ENCODE measurements at regions not wholly inside any gene's neighbourhood (a gene's known extent, or its start where the extent isn't known, plus 50 kb on each side); places are given as distances from the start of the nearest gene placed in this dataset.
A peak's percentile ranks its signal among the peaks of the same experiment; 100 is the strongest.

DNA sequence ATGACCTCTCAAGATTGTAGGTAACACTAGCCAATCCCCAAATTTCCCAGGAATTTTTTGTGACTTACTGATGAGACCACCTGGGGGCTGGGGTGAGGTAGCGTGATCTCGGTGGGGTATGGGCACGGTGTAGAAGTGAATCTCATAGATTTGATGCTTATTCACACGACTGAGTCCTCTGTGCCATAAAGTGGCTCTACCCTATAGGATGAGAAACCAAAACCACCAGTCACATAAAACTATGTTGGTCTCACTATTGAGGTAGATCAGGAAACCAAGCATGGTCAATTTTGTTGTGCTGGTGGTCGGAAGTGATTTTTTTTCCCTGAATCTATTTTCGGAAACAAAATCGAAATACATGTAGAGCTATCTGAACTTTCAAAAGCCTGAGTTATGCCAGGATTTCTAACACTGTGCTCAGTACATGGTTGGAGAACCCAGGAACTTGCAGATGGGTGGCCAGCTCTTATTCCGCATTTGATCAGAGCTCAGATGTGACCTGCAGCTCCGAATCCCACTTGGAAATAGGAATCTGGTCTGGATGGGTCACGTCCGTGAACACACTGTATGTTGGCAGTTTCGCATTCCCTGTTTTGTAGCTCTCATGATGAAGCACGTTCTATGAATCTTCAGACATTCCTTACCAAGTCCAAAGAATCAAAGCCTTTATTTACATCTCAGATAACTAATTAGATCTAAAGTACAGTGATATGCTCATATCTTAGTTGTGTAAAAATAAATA, 261.5 kb downstream of the KLF6 start:
- DNase-seq (ENCODE audit: low read depth, low spot score), result no peak

DNA sequence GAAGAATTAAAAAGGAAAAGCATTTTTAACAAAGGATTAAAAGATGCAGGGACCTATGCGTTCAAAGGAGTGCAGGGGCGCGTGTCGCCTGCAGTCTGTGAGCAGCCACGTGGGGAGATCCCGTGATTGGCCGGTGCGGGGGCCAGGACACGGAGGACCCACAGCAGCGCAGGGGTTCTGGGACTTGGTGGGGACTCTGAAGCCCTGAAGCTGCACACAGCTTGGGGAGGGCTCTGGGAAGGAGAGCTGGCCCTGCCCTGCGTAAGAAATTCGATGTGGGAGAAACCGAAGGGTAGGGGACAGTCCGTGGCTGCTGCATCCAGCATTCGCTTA, 268.1 kb downstream of the KLF6 start:
- DNase-seq (ENCODE audit: low read depth, low spot score), result no peak

DNA sequence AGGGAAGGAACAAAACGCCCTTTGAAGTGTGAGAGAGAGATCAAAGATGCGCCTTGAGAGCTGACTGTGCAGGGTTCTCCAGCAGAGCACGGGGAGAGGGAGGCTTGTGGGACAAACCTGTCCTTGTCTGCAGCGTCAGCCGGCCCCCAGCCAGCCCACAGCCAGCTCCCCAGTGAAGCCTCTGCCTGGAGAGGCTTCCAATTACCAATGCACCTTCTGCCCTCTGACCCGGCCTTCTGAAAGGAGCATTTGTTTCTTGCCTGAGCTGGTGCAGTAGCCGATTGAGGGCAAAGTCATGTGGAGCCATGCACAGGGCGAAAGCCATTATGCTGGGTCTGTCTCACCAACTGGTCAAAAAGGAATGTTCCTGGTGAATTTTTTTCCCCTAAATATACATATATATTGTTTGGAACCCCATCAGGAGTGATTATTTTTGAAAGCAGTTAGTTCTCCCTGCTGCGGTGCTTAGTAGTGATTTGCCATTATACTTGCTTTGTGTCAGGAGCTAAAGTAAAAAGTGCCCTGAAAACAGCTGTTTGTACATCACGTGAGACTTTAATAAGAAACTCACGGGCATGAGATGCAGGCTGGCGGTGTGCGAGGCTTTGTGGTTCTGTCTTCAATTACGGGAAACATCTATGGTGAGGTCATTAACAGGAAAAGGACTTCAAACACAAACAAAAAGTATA, 268.6 kb downstream of the KLF6 start:
- DNase-seq (ENCODE audit: low read depth, low spot score), result no peak

DNA sequence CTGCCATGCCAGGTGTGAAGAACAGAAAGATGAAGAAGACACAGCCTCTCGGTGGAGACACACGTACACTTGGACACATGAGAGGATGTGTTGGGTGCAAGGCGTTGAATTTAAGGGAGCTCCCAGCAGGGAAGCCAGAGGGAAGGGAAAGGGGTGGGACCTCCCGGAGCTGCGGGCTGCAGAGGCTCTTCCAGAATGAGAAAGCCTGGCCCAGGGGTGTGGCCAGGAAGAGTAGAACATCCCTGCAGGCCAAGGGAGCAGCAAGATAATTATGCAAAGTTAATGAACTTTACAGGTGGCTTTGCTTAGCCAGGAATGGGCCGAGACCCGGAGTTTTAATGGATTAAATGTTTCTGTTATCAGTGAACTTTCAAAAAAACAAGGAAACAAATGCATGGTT, 270.3 kb downstream of the KLF6 start:
- DNase-seq (ENCODE audit: low read depth, low spot score), result no peak

DNA sequence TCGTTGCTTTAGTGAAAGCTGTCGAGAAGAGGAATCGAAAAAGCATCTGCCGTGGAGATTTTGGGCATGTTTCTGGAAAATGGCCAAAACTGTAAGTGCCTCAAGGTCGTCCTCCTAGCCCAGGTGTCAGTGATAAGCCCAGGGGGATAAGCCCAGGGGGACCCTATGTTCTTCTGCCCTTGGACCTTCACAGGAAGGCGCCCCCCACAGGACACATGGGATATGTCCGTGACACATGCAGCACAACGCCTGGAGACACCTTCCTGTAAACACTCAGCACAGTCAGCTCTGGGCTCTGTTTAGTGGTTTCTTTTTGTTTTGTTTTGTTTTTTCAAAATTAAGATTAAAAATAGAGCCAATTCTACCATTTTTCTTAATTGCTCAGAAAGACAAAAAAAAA, 272.7 kb downstream of the KLF6 start:
- DNase-seq (ENCODE audit: low read depth, low spot score), result no peak

DNA sequence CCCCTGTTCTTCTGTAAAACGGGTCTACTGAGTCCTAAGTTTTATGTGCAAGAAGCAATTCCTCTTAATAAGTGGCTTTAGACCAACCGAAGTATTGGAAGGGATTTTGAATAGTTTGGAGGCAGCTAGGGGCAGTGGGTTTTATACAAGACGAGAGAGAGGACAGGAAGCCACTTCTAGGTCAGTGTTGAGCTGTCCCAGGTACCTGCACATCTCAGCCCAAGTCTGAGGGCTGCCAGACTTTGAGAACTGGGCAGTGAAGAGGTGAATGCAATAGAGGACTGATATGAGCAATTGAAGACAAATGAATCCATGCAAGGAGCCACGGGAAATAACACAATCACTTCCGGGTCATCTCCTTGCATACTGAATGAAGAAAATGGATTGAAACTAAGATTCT, 273.5 kb downstream of the KLF6 start:
- no peak for DNase-seq (ENCODE audit: low read depth, low spot score)

DNA sequence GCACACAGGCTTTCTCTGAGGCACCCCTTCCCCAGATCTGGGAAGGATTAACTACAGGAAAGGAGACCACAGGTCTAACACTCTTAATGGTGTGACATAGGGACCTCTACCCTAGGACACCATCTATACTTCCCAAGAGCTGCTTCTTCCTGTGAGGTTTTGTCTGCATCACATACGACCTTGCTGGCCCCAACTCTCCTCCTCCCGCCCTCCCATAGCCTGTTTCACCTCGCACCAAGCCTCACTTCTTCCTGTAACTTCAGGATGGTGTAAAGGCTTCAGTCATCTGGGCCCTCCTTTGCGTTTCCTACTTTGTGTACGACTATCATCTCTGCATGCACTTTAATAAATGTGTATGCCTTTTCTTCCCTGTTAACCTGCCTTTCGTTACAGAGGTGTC, 274.3 kb downstream of the KLF6 start:
- DNase-seq (ENCODE audit: low read depth, low spot score), result no peak

DNA sequence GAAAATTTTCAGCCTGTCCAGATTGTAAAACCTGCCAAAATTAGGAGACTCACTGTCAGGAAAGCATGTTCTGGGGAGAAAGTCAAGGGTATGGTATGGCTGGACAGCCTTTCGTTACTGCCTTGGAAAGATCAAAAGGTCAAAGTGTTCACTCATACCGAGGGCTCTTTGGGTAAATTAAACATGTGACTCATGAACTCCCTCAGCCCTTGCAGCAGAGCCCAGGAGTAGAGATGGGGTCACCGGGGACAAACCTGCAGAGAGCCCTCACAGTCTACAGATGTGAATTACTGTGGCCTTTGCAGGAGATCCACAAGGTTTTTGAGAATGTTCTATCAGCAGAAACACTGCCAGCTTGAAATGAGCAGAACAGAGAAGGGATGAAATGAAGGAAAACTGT, 275.7 kb downstream of the KLF6 start:
- no peak for DNase-seq (ENCODE audit: low read depth, low spot score)

DNA sequence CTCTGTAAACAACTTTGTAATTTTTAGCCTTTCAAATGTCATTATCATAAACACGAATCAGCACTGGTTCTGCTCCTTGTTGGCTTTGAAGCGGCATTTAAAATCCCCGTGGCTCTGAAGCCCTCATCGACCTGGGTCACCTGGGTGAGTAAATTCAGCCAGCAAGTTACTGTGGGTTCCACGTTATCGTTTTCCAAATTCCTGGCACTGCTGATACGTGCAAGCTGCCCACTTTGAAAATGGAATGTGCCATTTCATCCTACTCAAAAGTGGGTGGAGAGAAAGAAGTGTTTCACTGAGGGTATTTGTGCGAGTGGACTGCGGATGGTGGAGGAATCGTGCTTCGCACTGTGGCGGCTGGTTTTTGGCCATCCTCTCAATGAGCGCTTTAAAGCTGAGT, 281.7 kb downstream of the KLF6 start:
- DNase-seq (ENCODE audit: low read depth, low spot score), result no peak

DNA sequence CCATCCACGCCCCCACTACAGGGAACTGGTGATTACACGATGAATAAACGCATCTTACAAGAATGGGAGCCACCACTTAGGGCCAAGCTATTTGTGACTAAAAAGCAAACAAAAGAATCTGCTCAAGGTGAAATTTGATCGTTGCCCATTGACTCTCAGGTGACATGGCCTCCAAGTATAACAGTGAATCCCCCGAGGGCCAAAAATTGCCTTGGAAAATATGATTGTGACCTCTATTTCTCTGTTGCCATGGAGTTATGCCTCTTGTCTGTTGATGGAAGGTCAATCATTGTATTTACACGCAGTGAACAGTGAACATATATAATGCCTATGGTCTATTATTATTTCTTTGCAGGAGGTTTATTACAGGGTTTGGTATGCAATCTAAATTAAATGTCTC, 282.3 kb downstream of the KLF6 start:
- no peak for DNase-seq (ENCODE audit: low read depth, low spot score)

DNA sequence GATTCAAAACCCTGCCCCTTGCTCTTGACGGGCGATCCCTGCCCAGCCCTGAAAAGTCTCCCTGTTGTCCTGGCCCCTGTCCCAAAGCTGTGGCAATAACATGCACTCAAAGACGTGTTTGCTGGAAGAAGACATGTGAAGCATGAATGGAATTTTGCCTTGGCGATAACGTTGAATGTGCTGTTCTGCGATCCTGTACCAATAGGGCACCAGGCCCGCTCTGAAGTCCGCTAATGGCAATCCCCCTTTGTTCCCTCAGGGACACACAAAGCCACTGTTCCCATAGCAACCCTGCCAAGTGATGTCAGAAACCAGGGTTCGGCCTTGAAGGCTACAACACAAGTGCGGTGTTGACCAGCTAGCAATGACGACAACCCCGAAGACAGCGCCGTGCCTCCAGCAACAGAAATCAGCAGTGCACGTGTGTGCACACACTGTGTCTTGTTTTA, 284.6 kb downstream of the KLF6 start:
- DNase-seq (ENCODE audit: low read depth, low spot score), result peak; percentile 52

DNA sequence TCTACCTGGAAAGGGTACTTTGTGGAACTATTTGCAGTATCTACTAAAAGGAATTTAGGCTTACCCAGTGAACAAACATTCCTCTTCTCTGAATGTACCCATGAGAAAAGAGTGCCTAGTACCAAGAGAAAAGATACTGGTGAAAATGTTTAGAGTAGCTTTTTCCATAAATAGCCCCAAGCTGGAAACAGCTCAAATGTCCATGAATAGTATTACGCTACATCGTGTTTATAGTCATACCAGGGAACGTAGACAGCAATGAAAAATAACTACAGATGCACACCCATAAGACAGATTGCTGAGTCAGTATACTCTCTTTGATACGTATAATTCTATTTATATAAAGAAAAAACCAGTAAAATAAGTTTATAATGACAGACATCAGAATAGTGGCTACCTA, 285.9 kb downstream of the KLF6 start:
- DNase-seq (ENCODE audit: low read depth, low spot score), result no peak

DNA sequence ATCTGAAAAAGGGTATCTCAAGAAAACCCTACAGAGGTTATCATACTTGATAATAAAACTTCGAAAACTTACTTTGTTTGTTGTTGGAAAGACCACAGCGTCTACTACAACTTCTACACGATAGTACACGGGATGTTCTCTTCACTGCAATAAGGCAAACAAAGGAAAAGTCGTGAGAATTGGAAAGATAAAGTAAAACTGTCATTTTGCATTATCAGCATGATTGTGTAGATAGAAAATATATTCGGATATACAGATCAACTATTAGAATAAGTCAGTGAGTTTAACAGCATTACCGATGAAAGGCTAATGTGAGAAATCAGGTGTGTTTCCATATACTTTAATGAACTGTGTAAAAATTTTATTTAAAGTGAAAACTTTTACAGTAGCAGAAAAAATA, 287.4 kb downstream of the KLF6 start:
- no peak for DNase-seq (ENCODE audit: low read depth, low spot score)

DNA sequence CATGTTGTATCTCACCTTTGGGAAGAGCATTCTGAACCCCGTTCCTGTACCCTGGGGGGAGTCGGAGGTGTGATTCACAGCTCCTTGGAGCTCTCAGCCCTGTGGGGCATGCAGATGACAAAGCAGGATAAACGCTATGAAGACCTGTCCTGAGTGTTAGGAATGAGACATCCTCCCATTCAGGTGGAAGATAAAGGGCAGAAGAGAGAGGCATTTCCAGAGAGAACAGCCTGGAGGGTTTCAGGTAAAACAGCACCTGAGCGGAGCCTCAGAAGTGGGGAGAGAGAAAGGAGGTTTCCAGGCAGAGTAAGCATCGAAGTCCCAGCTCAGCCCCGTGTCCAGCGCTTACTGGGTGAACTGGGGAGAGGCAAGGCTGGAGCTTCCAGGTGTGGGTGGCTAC, 288.9 kb downstream of the KLF6 start:
- no peak for DNase-seq (ENCODE audit: low read depth, low spot score)

DNA sequence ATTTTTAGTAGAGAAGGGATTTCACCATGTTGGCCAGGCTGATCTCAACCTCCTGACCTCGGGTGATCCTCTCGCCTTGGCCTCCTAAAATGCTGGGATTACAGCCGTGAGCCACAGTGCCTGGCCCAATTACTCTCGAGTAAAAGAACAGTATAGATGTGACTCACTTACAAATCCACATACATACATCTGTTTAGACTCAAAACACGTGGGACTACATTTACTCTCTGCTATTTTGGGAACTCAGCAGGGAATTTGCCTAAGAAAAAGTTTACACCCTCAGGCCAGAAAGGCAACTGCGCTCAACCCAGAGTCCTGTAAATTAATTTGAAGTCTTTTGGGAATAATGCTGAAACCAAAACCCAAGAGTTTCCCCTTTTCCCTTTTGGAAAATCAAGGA, 289.7 kb downstream of the KLF6 start:
- DNase-seq (ENCODE audit: low read depth, low spot score), result no peak

DNA sequence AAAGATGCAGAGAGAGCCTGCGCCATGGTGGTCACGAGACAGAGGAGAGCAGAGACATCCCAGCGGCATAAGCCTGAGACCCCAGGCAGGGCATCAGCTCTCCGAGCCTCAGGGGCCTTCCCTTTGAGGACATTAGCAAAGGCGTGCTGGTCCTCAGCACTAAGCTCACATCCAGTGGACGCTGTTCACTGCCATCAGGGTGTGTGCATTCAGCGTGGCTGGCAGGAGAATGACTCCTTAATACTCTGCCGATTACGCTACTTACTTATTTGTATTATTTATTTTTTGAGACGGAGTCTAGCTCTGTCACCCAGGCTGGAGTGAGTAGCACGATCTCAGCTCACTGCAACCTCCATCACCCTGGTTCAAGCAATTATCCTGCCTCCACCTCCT, 290.2 kb downstream of the KLF6 start:
- DNase-seq (ENCODE audit: low read depth, low spot score), result no peak

DNA sequence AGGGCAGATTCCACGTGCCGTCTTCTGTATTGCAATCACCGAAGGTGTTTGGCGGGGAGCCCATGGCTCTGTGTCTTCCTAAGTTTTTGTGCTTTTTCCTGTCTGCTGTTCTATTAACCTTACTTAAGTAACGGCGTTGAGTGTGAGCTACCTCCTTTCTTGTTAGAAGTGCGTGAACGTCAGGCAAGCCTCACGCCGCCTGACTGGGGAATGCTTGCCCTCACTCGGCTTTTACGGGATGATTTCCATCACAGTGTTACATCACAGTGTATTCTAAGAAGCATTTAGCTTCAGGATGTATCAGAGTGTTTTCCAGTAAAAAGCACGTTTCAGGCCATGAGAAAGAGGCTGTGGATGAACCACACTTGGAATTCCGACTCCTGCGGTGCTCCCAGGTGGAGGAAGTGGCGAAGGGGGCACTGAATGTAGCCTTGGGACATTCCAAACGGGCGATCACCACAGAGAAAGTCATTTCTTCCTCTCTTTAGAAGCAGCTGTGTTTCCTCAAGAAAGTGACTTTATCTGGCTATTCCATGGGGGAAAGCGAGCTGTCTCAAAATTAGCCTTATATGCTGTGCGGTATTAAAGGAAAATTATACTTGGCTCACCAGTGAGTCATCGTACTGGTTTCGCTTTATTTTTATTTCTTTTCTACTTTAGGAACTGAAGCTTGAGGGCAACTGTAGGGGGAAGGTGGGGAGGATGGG, 290.7 kb downstream of the KLF6 start:
- no peak for DNase-seq (ENCODE audit: low read depth, low spot score)

DNA sequence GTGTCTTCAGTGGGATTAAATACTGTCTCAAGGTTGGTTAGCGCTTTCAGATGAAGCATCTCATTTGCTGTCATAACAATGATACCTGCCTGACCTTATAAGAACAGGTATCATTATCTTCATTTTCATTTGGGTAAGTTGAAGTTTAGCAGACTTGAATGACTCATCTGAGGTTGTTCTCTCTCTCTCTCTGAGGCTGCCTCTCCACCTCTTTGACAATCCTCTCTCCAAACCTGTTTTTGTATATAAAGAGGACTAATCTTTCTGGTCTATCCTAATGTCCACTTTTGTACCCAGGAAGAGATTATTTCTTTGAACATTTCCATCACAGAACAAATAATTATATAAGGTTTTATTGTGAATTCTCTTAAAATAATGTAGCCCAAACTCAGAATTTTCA, 291.4 kb downstream of the KLF6 start:
- DNase-seq (ENCODE audit: low read depth, low spot score), result no peak

DNA sequence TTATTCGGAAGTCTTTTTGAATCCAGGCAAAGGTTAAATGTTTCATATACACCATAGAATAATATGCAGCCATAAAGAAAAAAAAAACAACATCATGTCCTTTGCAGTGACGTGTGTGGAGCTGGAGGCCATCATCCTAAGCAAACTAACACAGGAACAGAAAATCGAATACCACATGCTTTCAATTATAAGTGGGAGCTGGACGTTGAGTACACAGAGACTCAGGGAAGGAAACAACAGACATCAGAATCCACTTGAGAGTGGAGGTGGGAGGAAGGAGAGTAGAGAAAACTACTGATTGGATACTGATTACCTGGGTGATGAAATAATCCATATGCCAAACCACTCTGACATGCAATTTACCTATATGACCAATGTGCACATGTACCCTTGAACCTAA, 293.4 kb downstream of the KLF6 start:
- no peak for DNase-seq (ENCODE audit: low read depth, low spot score)

DNA sequence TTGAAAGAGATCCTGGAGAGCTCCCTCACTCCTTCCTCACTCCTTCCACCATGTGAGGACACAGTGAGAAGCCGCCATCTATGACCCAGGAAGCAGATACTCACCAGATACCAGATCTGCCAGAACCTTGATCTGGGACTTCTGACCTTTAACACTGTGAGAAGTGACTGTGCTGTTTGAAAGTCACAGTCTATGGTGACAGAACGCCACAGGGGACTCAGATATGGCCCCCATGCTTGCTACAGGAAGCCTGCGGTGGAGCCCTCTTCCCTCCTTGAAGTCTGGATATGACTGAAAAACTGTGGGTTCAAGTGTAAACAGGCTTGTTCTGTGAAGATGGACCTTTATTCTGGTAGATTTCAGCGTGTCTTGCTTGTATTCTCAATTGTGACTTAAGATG, 297.8 kb downstream of the KLF6 start:
- no peak for DNase-seq (ENCODE audit: low read depth, low spot score)

DNA sequence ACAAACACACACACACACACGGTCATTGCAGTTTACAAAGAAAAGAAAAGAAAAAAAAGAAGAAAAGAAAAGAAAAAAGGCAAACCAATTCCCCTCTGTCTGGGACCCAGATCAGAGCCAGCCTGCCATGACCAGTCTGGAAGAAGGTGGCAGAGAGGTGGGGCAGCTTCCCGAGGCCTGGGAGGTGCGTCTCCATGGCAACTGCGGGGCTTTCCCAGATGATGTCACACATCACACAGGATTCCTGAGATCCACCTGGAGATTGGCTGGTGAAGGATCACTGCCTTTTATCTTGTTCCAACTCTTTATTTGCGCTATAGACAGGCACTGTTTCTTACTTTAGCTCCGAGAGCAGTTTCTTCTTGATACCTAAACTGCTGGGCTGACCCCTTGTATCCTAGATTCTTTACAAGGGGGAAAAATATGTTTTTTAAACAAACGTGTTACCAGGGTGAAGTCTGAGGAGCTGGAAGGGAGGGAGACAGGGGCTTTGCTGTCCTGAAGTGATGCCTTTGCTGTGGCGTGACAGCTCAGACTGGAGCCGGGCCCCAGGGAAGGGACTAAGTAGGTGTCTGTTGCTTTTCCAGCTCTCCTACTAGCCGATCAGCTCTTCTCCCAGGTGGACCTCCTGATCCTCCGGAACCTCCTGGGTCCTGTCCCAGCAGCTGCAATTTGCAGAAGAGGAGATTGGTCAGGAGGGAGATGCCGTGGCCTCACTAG, 298.5 kb downstream of the KLF6 start:
- peak; percentile 63 for DNase-seq (ENCODE audit: low read depth, low spot score)

DNA sequence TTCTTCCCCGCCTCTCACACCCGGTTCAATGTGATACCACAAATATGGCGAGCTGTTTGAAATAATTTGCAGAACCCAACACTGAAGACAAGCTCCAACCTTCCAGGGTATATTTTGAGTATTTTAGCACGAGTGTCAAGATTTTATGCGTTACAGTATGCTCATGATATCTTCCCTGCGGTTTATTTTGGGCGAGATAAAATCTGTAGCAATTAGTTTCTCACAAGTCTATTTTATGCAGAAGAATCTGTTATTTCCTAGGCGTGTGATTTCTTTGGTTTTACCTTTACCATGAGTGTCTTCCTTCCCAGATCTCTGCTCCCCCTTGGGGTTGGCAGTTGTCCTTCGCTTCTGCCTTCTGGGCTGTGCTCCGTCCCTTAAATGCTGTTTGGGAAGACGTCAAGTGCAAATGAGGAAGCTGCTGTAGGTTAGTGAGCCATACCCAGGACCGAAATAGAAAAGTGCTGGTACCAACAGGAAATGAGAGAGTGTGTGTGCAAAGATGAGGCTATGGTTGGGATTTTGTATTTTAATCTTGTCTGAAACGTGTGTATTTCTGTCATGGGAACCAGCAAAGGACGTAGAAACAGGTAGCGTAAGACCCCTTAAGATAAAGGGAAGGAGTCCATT, 299.8 kb downstream of the KLF6 start:
- no peak for DNase-seq (ENCODE audit: low read depth, low spot score)
